ENCODE measurements at regions not wholly inside any gene's neighbourhood (a gene's known extent, or its start where the extent isn't known, plus 50 kb on each side); places are given as distances from the start of the nearest gene placed in this dataset.

- TF ChIP-seq EP300 (IDR thresholded peaks at IDR 0.05; ENCODE audit: low read depth) = no peak
- TF ChIP-seq CTCF (IDR thresholded peaks at IDR 0.05) = no peak
- no peak for TF ChIP-seq POLR2A (IDR thresholded peaks at IDR 0.05)
These were observed 1807.9 kb downstream of the MRPL39 start for GRCh38 chr21:23799376-23799775.

Measured in transverse colon (tissue), 3 donors.